Ascending aorta (tissue), 2 donors: ENCODE measurements at regions not wholly inside any gene's neighbourhood (a gene's known extent, or its start where the extent isn't known, plus 50 kb on each side); places are given as distances from the start of the nearest gene placed in this dataset.

Experiments
- DNase-seq, 2 donors: peaks; one replicate each; pipeline ENCODE4 v3.0.0-alpha.2; 2019; ENCODE audit warnings: low spot score in 2 of 2
- H3K27ac ChIP-seq, 2 donors: fragments of 200-600 bp; sonication (generic); one replicate each; pipeline ENCODE4 v1.5.1; 2016 to 2017; ENCODE audit warnings: mild to moderate bottlenecking in 1 of 2
- H3K27me3 ChIP-seq: fragments of 200-600 bp; sonication (generic); one replicate; pipeline ENCODE4 v1.5.1; 2017
- H3K36me3 ChIP-seq, 2 donors: fragments of 200-600 bp; sonication (generic); one replicate each; pipeline ENCODE4 v1.5.1; 2016
- H3K4me1 ChIP-seq, 2 donors: fragments of 200-600 bp; sonication (generic); one replicate each; pipeline ENCODE4 v1.5.1; 2016 to 2017; ENCODE audit warnings: mild to moderate bottlenecking in 1 of 2
- H3K4me3 ChIP-seq, 2 donors: fragments of 200-600 bp; sonication (generic); one replicate each; pipeline ENCODE4 v1.5.1; 2016 to 2017; ENCODE audit warnings: mild to moderate bottlenecking in 1 of 2
- H3K9me3 ChIP-seq, 2 donors: fragments of 200-600 bp; sonication (generic); one replicate each; pipeline ENCODE4 v1.5.1; 2016
- intact Hi-C: fragments of 100-400 bp; cut with DNase I; formaldehyde crosslinking; loops from one replicate; pipeline ENCODE4 v1.15.1; 2023
- TF ChIP-seq, protein P1 (sequence below), 3 experiments: fragments of 200-600 bp in 2 of 3; fragments of 450-650 bp in 1 of 3; sonication (generic) in 2 of 3; IDR thresholded peaks; one replicate each; pipeline ENCODE4 v1.5.1; 2016 to 2019; ENCODE audit warnings: antibody characterized with exemption in 3 of 3, mild to moderate bottlenecking in 1 of 3, moderate library complexity in 1 of 3

DNA sequence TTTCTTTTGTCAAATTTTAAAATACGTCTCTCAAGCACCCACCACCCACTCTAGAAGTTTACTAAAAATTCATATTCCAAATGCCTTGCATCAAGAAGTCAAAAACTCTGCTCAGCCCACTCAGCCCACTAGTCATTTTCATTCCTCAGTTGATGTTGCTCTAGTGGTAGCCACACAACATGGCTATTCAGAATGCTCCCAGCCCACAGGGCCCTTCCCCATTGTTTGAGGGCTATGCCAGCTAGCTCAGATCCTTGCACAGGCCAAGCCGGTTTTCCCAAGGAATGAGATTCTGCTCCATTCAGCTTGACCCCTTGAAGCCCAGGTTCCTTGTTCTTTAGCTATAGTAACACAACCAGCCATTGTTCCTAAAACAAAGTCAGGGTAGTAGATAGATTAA, 297.5 kb upstream of the RASGEF1B start:
- H3K27me3 ChIP-seq, result no peaks in the 10 kb centered on the region
- no peaks in the 10 kb centered on the region for H3K4me1 ChIP-seq
- H3K4me3 ChIP-seq, result no peak overlapping the region
- DNase-seq, result no peak
- no peak overlapping the region for H3K27ac ChIP-seq
- TF ChIP-seq, protein P1, sequence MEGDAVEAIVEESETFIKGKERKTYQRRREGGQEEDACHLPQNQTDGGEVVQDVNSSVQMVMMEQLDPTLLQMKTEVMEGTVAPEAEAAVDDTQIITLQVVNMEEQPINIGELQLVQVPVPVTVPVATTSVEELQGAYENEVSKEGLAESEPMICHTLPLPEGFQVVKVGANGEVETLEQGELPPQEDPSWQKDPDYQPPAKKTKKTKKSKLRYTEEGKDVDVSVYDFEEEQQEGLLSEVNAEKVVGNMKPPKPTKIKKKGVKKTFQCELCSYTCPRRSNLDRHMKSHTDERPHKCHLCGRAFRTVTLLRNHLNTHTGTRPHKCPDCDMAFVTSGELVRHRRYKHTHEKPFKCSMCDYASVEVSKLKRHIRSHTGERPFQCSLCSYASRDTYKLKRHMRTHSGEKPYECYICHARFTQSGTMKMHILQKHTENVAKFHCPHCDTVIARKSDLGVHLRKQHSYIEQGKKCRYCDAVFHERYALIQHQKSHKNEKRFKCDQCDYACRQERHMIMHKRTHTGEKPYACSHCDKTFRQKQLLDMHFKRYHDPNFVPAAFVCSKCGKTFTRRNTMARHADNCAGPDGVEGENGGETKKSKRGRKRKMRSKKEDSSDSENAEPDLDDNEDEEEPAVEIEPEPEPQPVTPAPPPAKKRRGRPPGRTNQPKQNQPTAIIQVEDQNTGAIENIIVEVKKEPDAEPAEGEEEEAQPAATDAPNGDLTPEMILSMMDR (IDR thresholded peaks at IDR 0.05), result no peak
- H3K9me3 ChIP-seq, result no peaks in the 10 kb centered on the region
- intact Hi-C loops, result no loop called here
- H3K36me3 ChIP-seq, result no peaks in the 10 kb centered on the region

DNA sequence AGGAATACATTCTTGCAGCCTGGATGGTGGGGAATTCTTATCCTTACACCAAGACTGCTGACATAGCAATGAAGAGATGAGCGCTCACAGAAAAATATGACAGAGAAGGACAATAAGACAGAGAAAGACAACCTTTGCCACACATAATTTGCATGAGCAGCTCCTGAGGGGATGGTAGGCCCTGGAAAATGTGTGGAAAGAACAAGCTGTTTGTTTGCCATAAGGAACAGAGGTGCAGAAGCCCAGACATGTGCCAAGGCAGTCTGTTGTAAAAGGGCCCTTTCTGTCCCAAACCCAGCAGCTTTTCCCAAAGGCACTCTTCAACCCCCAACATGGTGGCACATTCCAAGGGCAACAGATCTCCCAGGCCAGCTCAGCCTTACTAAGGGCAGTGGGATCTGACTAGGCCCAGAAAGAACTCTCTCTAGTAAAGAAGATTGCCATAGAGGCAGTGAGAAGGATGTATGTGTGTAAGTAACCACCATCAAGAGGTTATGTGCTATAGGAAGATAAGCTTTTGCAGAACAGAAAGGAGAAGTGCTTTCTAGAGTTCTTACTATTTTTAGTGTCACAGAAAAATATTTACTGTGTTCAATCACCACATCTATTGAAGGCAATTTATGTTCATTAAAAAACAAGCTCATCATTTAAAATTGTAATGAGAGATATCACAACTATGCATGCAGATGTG, 287.0 kb upstream of the RASGEF1B start:
- H3K36me3 ChIP-seq, result no peaks in the 10 kb centered on the region
- H3K9me3 ChIP-seq, result no peaks in the 10 kb centered on the region
- H3K4me1 ChIP-seq, result no peaks in the 10 kb centered on the region
- no peak overlapping the region for H3K4me3 ChIP-seq
- TF ChIP-seq, protein P1 (IDR thresholded peaks at IDR 0.05), result no peak
- no peak overlapping the region for H3K27ac ChIP-seq
- intact Hi-C loops, result no loop called here
- H3K27me3 ChIP-seq, result no peaks in the 10 kb centered on the region
- DNase-seq, result no peak

DNA sequence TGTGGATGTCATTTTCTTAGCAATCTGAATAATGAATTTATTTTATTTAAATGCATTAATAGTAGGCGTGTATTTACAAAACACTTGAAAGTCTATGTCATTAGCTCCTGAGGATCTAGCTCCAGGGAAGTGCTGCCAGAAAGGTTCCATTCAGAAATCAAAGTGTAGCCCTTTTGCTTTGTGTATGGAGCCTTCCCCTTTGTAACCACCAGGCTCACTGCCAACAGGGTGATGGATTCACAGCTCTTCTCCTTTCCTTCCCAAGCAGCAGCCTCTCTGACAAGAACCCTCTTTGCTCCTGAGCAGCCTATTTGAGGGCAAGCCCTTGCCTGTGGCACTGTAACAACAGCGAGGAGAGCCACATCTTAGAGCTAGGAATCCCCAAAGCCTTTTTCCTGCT, 286.0 kb upstream of the RASGEF1B start:
- H3K27me3 ChIP-seq, result no peaks in the 10 kb centered on the region
- no peaks in the 10 kb centered on the region for H3K4me1 ChIP-seq
- intact Hi-C loops, result no loop called here
- no peak for DNase-seq
- no peak overlapping the region for H3K27ac ChIP-seq
- H3K9me3 ChIP-seq, result no peaks in the 10 kb centered on the region
- no peak overlapping the region for H3K4me3 ChIP-seq
- no peaks in the 10 kb centered on the region for H3K36me3 ChIP-seq
- TF ChIP-seq, protein P1 (IDR thresholded peaks at IDR 0.05), result no peak

DNA sequence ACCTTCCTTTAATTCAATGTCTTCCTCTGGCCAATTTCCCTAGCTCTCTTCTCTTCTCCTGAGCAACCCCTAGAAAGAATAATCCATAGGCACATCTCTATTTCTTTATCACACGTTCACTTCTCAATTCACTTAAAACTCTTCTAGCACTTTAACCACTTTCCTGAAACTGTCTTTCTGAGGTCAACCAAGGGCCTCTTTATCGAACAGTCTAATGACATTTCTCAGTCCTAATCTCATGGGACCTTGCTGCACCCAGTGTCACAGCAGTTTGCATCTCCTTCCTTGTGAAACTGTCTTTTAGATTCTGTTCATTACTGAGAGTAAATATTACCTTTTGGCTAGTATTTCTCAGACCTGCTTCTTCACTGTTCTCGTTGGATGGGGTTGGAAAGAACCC, 285.3 kb upstream of the RASGEF1B start:
- no peaks in the 10 kb centered on the region for H3K36me3 ChIP-seq

DNA sequence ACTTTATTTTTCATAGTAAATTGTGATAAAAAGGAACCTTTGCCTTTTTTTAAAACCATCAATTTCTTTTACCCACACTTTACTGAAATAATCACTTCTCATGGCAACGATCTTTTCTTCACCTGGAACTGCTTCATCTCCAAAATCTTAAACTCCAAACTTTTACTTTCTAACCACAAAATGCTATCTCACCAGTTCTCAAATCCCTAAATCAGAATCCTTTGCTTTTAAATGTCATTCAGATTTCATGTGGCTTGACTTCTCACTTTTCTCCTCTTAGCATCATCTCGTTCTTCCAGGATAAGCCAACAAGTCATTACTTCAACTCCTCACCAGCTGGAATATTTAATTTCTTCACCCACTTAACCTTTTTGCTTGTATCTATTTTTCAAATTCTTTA, 284.3 kb upstream of the RASGEF1B start:
- intact Hi-C loops, result no loop called here
- H3K36me3 ChIP-seq, result no peaks in the 10 kb centered on the region
- TF ChIP-seq, protein P1 (IDR thresholded peaks at IDR 0.05), result no peak
- no peaks in the 10 kb centered on the region for H3K9me3 ChIP-seq
- H3K27ac ChIP-seq, result no peak overlapping the region
- no peak overlapping the region for H3K4me3 ChIP-seq
- no peaks in the 10 kb centered on the region for H3K27me3 ChIP-seq
- H3K4me1 ChIP-seq, result no peaks in the 10 kb centered on the region
- no peak for DNase-seq

More for the DNA sequence above, 285.3 kb upstream of the RASGEF1B start:
- no peaks in the 10 kb centered on the region for H3K4me1 ChIP-seq
- no peak for DNase-seq
- H3K27me3 ChIP-seq, result no peaks in the 10 kb centered on the region
- H3K27ac ChIP-seq, result no peak overlapping the region
- intact Hi-C loops, result no loop called here
- TF ChIP-seq, protein P1 (IDR thresholded peaks at IDR 0.05), result no peak
- no peak overlapping the region for H3K4me3 ChIP-seq
- no peaks in the 10 kb centered on the region for H3K9me3 ChIP-seq

DNA sequence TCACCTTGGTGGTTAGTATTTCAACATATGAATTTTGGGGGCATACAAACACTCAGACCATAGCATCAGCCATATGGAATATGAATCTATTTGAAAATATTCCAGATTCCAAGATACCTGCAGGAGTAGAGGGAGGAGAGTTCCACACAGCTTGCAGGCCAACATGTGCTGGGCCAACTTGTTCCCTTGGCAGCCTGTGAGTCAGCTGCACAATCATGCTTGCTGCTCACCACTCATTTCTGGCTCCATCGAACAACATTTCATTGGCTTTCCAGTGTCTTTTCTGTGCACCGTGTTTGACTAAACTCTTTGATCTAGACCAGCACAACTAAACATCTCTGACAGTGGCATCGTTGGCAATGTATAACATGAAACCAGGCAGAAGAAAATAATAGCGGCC, 282.5 kb upstream of the RASGEF1B start:
- no peaks in the 10 kb centered on the region for H3K4me1 ChIP-seq
- intact Hi-C loops, result no loop called here
- TF ChIP-seq, protein P1 (IDR thresholded peaks at IDR 0.05), result no peak
- H3K36me3 ChIP-seq, result no peaks in the 10 kb centered on the region
- H3K4me3 ChIP-seq, result no peak overlapping the region
- no peak for DNase-seq
- H3K27ac ChIP-seq, result no peak overlapping the region
- H3K9me3 ChIP-seq, result no peaks in the 10 kb centered on the region
- H3K27me3 ChIP-seq, result no peaks in the 10 kb centered on the region
